ENCODE measurements at regions not wholly inside any gene's neighbourhood (a gene's known extent, or its start where the extent isn't known, plus 50 kb on each side); places are given as distances from the start of the nearest gene placed in this dataset.

GRCh38 chr12:92563819-92564218 is 139.0 kb upstream of the PLEKHG7 start:
- no peak for TF ChIP-seq EZH2 (IDR thresholded peaks at IDR 0.05)
- no peak for TF ChIP-seq POLR2AphosphoS5 (IDR thresholded peaks at IDR 0.05; ENCODE audit: borderline replicate concordance, low read depth, low read length)
